HG02938 (cell line): ENCODE measurements at regions not wholly inside any gene's neighbourhood (a gene's known extent, or its start where the extent isn't known, plus 50 kb on each side); places are given as distances from the start of the nearest gene placed in this dataset.

Source experiments
- ATAC-seq: cut with Tn5 transposase; IDR thresholded peaks from one replicate; pipeline ENCODE4 v1.9.1; 2021; ENCODE audit warnings: mild to moderate bottlenecking, moderate library complexity; ENCODE audit not compliant: unreplicated experiment

GRCh38 chr6:21648475-21649050 lies 55.0 kb downstream of the SOX4 start:
- ATAC-seq: peak; percentile 85

- ATAC-seq: no peak
These were observed 59.8 kb downstream of the SOX4 start for GRCh38 chr6:21653323-21653722.

GRCh38 chr6:21653905-21654304 lies 60.4 kb downstream of the SOX4 start:
- no peak for ATAC-seq

- no peak for ATAC-seq
These were observed 60.8 kb downstream of the SOX4 start for GRCh38 chr6:21654361-21654760.

GRCh38 chr6:21663966-21664313 lies 70.4 kb downstream of the SOX4 start:
- ATAC-seq: no peak

GRCh38 chr6:21664314-21665109 lies 71.0 kb downstream of the SOX4 start:
- no peak for ATAC-seq

GRCh38 chr6:21665110-21665391 lies 71.5 kb downstream of the SOX4 start:
- ATAC-seq: no peak

- no peak for ATAC-seq
These were observed 72.0 kb downstream of the SOX4 start for GRCh38 chr6:21665392-21666200.

- no peak for ATAC-seq
These were observed 72.7 kb downstream of the SOX4 start for GRCh38 chr6:21666201-21666691.

GRCh38 chr6:21666853-21667681 lies 73.5 kb downstream of the SOX4 start:
- ATAC-seq: no peak

- ATAC-seq: no peak
These were observed 75.2 kb downstream of the SOX4 start for GRCh38 chr6:21668795-21669194.

- no peak for ATAC-seq
These were observed 83.2 kb downstream of the SOX4 start for GRCh38 chr6:21676769-21677168.

- no peak for ATAC-seq
These were observed 85.4 kb downstream of the SOX4 start for GRCh38 chr6:21678990-21679389.

GRCh38 chr6:21679761-21680265 lies 86.3 kb downstream of the SOX4 start:
- ATAC-seq: no peak

- no peak for ATAC-seq
These were observed 87.1 kb downstream of the SOX4 start for GRCh38 chr6:21680611-21681010.

- no peak for ATAC-seq
These were observed 96.9 kb downstream of the SOX4 start for GRCh38 chr6:21690489-21690888.

- ATAC-seq: no peak
These were observed 98.3 kb downstream of the SOX4 start for GRCh38 chr6:21691685-21692346.

- ATAC-seq: no peak
These were observed 99.2 kb downstream of the SOX4 start for GRCh38 chr6:21692721-21693120.

GRCh38 chr6:21694168-21694567 lies 100.6 kb downstream of the SOX4 start:
- no peak for ATAC-seq

GRCh38 chr6:21707524-21708319 lies 114.2 kb downstream of the SOX4 start:
- ATAC-seq: no peak
